ENCODE measurements at regions not wholly inside any gene's neighbourhood (a gene's known extent, or its start where the extent isn't known, plus 50 kb on each side); places are given as distances from the start of the nearest gene placed in this dataset.
"Not testable (repeated sequence)": the region's sequence is repeated elsewhere in the genome, so short reads cannot be mapped to it uniquely, and the experiment has no call there.

- H3K4me1 Mint-ChIP-seq (ENCODE audit: low read depth) = no peaks in the 10 kb centered on the region
- H3K4me3 Mint-ChIP-seq (ENCODE audit: low read depth) = no peak overlapping the region
- peaks cover 25% of the 10 kb centered on the region for H3K9me3 Mint-ChIP-seq (ENCODE audit: low read depth)
- DNase-seq (ENCODE audit: low spot score, unreplicated experiment) = no peak
- TF ChIP-seq CTCF (IDR thresholded peaks at IDR 0.05; ENCODE audit: unreplicated experiment) = no peak
- H3K27me3 Mint-ChIP-seq = no peaks in the 10 kb centered on the region
- H3K27ac Mint-ChIP-seq = no peak overlapping the region
- H3K36me3 Mint-ChIP-seq (ENCODE audit: insufficient read depth) = no peaks in the 10 kb centered on the region
These were observed 140.7 kb downstream of the JRKL start for GRCh38 chr11:96530473-96530872.

DNA sequence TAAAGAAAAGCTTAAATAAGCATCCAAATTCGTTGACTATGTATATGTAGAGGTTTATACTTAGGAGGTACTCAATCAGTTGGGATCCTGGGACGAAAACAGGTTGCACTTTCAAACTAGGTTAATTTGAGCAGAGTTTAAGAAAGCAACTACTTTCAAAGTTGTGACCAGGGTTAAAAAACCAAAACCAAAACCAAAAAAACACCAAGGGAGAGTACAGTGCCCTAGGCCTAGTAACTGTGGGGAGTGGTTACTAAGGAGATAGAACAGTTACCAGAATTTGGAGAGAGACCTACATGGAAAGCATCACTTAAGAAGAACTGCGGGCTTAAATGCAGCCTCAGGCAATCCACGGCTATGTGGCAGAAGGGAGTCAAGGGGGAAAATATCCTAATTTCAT lies 148.3 kb downstream of the JRKL start:
- TF ChIP-seq CTCF (IDR thresholded peaks at IDR 0.05; ENCODE audit: unreplicated experiment) = no peak
- no peak overlapping the region for H3K27ac Mint-ChIP-seq
- peaks cover 4% of the 10 kb centered on the region for H3K9me3 Mint-ChIP-seq (ENCODE audit: low read depth)
- no peaks in the 10 kb centered on the region for H3K36me3 Mint-ChIP-seq (ENCODE audit: insufficient read depth)
- no peaks in the 10 kb centered on the region for H3K27me3 Mint-ChIP-seq
- no peaks in the 10 kb centered on the region for H3K4me1 Mint-ChIP-seq (ENCODE audit: low read depth)
- no peak overlapping the region for H3K4me3 Mint-ChIP-seq (ENCODE audit: low read depth)
- DNase-seq (ENCODE audit: low spot score, unreplicated experiment) = no peak

GRCh38 chr11:96538622-96539021 lies 148.8 kb downstream of the JRKL start:
- Mint-ChIP-seq H3K4me3 (ENCODE audit: low read depth) (no peak overlapping the region), H3K27ac (no peak overlapping the region), H3K36me3 (ENCODE audit: insufficient read depth) (no peaks in the 10 kb centered on the region), H3K4me1 (ENCODE audit: low read depth) (no peaks in the 10 kb centered on the region), H3K27me3 (no peaks in the 10 kb centered on the region), H3K9me3 (ENCODE audit: low read depth) (peaks cover 4% of the 10 kb centered on the region)
- no peak for DNase-seq (ENCODE audit: low spot score, unreplicated experiment)
- no peak for TF ChIP-seq CTCF (IDR thresholded peaks at IDR 0.05; ENCODE audit: unreplicated experiment)

DNA sequence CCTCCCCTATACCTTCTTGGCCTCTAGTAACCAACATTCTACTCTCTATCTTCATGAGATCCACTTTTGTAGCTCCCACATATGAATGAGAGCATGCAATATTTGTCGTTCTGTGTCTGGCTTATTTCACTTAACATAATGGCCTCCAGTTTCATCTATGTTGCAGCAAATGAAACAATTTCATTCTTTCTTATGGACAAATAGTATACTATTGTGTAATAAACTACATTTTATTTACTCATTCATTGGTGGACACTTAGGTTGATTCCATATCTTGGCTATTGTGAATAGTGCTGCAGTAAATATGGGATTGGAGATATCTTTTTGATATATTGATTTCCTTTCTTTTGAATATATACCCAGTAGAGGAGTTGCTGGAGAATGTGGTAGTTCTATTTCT lies 151.1 kb downstream of the JRKL start:
- no peaks in the 10 kb centered on the region for H3K27me3 Mint-ChIP-seq
- no peak for TF ChIP-seq CTCF (IDR thresholded peaks at IDR 0.05; ENCODE audit: unreplicated experiment)
- peaks cover 4% of the 10 kb centered on the region for H3K9me3 Mint-ChIP-seq (ENCODE audit: low read depth)
- no peak overlapping the region for H3K4me3 Mint-ChIP-seq (ENCODE audit: low read depth)
- no peak for DNase-seq (ENCODE audit: low spot score, unreplicated experiment)
- no peaks in the 10 kb centered on the region for H3K36me3 Mint-ChIP-seq (ENCODE audit: insufficient read depth)
- no peak overlapping the region for H3K27ac Mint-ChIP-seq
- no peaks in the 10 kb centered on the region for H3K4me1 Mint-ChIP-seq (ENCODE audit: low read depth)

- H3K27ac Mint-ChIP-seq = no peak overlapping the region
These were observed 153.4 kb downstream of the JRKL start for GRCh38 chr11:96543177-96543576.

DNA sequence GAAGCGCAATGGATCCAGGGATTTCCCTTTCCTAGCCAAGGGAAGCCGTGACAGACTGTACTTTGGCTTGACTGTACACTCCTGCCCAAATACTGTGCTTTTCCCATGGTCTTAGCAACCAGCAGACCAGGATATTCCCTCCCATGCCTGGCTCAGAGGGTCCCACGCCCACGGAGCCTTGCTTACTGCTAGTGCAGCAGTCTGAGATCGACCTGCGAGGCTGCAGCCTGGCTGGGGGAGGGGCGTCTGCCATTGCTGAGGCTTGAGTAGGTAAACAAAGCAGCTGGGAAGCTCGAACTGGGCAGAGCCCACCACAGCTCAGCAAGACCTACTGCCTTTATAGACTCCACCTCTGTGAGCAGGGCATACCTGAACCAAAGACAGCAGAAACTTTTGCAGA lies 155.4 kb downstream of the JRKL start:
- DNase-seq (ENCODE audit: low spot score, unreplicated experiment); H3K27ac Mint-ChIP-seq; H3K9me3 Mint-ChIP-seq (ENCODE audit: low read depth); H3K4me1 Mint-ChIP-seq (ENCODE audit: low read depth); H3K27me3 Mint-ChIP-seq; H3K4me3 Mint-ChIP-seq (ENCODE audit: low read depth); H3K36me3 Mint-ChIP-seq (ENCODE audit: insufficient read depth): not testable (repeated sequence)

More at GRCh38 chr11:96543177-96543576, 153.4 kb downstream of the JRKL start:
- H3K36me3 Mint-ChIP-seq (ENCODE audit: insufficient read depth) = no peaks in the 10 kb centered on the region
- H3K27me3 Mint-ChIP-seq = no peaks in the 10 kb centered on the region
- no peak for DNase-seq (ENCODE audit: low spot score, unreplicated experiment)
- no peak for TF ChIP-seq CTCF (IDR thresholded peaks at IDR 0.05; ENCODE audit: unreplicated experiment)
- H3K4me1 Mint-ChIP-seq (ENCODE audit: low read depth) = no peaks in the 10 kb centered on the region
- H3K4me3 Mint-ChIP-seq (ENCODE audit: low read depth) = no peak overlapping the region
- H3K9me3 Mint-ChIP-seq (ENCODE audit: low read depth) = peaks cover 4% of the 10 kb centered on the region

Data from progenitor cell of endocrine pancreas (in vitro differentiated cells).